BLaER1 (cell line): ENCODE measurements at regions not wholly inside any gene's neighbourhood (a gene's known extent, or its start where the extent isn't known, plus 50 kb on each side); places are given as distances from the start of the nearest gene placed in this dataset.
A peak's percentile ranks its signal among the peaks of the same experiment; 100 is the strongest.

ENCODE experiments used
- H3K27ac ChIP-seq: shearing (Covaris generic); formaldehyde crosslinking; 2 replicates; pipeline ENCODE4 v1.8.1; 2022
- H3K27me3 ChIP-seq: shearing (Covaris generic); formaldehyde crosslinking; 2 replicates; pipeline ENCODE4 v1.8.1; 2022
- H3K36me3 ChIP-seq: shearing (Covaris generic); formaldehyde crosslinking; 2 replicates; pipeline ENCODE4 v1.8.1; 2022
- H3K4me1 ChIP-seq: shearing (Covaris generic); formaldehyde crosslinking; 2 replicates; pipeline ENCODE4 v1.8.1; 2022
- H3K4me2 ChIP-seq: shearing (Covaris generic); formaldehyde crosslinking; 2 replicates; pipeline ENCODE4 v1.8.1; 2022
- H3K4me3 ChIP-seq: shearing (Covaris generic); formaldehyde crosslinking; 2 replicates; pipeline ENCODE4 v1.8.1; 2022
- H3K9ac ChIP-seq: shearing (Covaris generic); formaldehyde crosslinking; 2 replicates; pipeline ENCODE4 v1.8.1; 2022
- H3K9me3 ChIP-seq: shearing (Covaris generic); formaldehyde crosslinking; 2 replicates; pipeline ENCODE4 v1.8.1; 2022
- H4K20me1 ChIP-seq: shearing (Covaris generic); formaldehyde crosslinking; 2 replicates; pipeline ENCODE4 v1.8.1; 2022
- Cebpa-rat ChIP-seq: shearing (Covaris generic); IDR thresholded peaks from 2 replicates; pipeline ENCODE4 v1.8.1; 2022

GRCh38 chr18:78192054-78192453, 787.6 kb upstream of the SALL3 start:
- TF ChIP-seq Cebpa-rat, result no peak
- Histone ChIP-seq H3K4me1 (no peaks in the 10 kb centered on the region), H3K4me2 (no peak overlapping the region), H3K9me3 (no peaks in the 10 kb centered on the region), H3K9ac (no peak overlapping the region), H3K27ac (no peak overlapping the region), H4K20me1 (no peaks in the 10 kb centered on the region), H3K27me3 (no peaks in the 10 kb centered on the region), H3K4me3 (no peak overlapping the region), H3K36me3 (no peaks in the 10 kb centered on the region)

GRCh38 chr18:78196280-78196679, 783.3 kb upstream of the SALL3 start:
- H3K27me3 ChIP-seq, result no peaks in the 10 kb centered on the region
- TF ChIP-seq Cebpa-rat, result no peak
- no peaks in the 10 kb centered on the region for H3K9me3 ChIP-seq
- no peaks in the 10 kb centered on the region for H4K20me1 ChIP-seq
- no peak overlapping the region for H3K9ac ChIP-seq
- no peak overlapping the region for H3K4me3 ChIP-seq
- no peaks in the 10 kb centered on the region for H3K4me1 ChIP-seq
- no peak overlapping the region for H3K4me2 ChIP-seq
- H3K27ac ChIP-seq, result no peak overlapping the region
- H3K36me3 ChIP-seq, result no peaks in the 10 kb centered on the region

GRCh38 chr18:78199002-78199401, 780.6 kb upstream of the SALL3 start:
- H3K9me3 ChIP-seq, result no peaks in the 10 kb centered on the region
- no peaks in the 10 kb centered on the region for H3K27me3 ChIP-seq
- H3K27ac ChIP-seq, result no peak overlapping the region

GRCh38 chr18:78199611-78200010, 780.0 kb upstream of the SALL3 start:
- Histone ChIP-seq H3K4me1 (no peaks in the 10 kb centered on the region), H3K27ac (no peak overlapping the region), H4K20me1 (no peaks in the 10 kb centered on the region), H3K9me3 (no peaks in the 10 kb centered on the region), H3K4me3 (no peak overlapping the region), H3K9ac (no peak overlapping the region), H3K36me3 (no peaks in the 10 kb centered on the region), H3K27me3 (no peaks in the 10 kb centered on the region), H3K4me2 (no peak overlapping the region)
- no peak for TF ChIP-seq Cebpa-rat

More at GRCh38 chr18:78199002-78199401, 780.6 kb upstream of the SALL3 start:
- H3K4me1 ChIP-seq, result no peaks in the 10 kb centered on the region
- TF ChIP-seq Cebpa-rat, result no peak
- H4K20me1 ChIP-seq, result no peaks in the 10 kb centered on the region
- H3K9ac ChIP-seq, result no peak overlapping the region
- no peaks in the 10 kb centered on the region for H3K36me3 ChIP-seq
- no peak overlapping the region for H3K4me3 ChIP-seq
- H3K4me2 ChIP-seq, result no peak overlapping the region

DNA sequence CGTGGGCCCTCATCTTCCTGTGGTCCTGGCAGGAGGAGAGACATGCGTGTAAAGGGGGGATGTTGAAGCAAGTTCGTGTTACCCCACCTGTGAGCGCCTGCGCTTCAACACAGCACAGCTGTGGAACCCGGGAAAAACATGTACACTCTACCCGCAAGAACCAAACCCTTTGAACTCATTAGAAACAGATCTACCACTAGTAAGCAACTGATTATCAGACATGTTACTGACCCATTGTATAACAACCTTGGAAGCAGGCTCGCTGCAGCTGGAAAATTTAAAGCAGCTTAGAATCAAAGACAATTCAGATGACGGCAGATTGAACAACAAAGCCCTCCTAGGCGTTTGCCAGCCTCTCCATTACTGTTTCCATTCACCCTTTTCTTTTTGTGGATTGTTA, 771.7 kb upstream of the SALL3 start:
- H3K4me2 ChIP-seq, result no peak overlapping the region
- H3K36me3 ChIP-seq, result no peaks in the 10 kb centered on the region
- no peak overlapping the region for H3K4me3 ChIP-seq
- H4K20me1 ChIP-seq, result no peaks in the 10 kb centered on the region
- H3K9ac ChIP-seq, result no peak overlapping the region
- H3K27ac ChIP-seq, result no peak overlapping the region
- TF ChIP-seq Cebpa-rat, result no peak
- H3K4me1 ChIP-seq, result no peaks in the 10 kb centered on the region
- H3K27me3 ChIP-seq, result no peaks in the 10 kb centered on the region
- H3K9me3 ChIP-seq, result no peaks in the 10 kb centered on the region

- no peaks in the 10 kb centered on the region for H4K20me1 ChIP-seq
- no peak for TF ChIP-seq Cebpa-rat
- H3K9ac ChIP-seq, result no peak overlapping the region
- H3K9me3 ChIP-seq, result no peaks in the 10 kb centered on the region
- no peaks in the 10 kb centered on the region for H3K27me3 ChIP-seq
- H3K4me2 ChIP-seq, result no peak overlapping the region
- no peak overlapping the region for H3K27ac ChIP-seq
- H3K36me3 ChIP-seq, result no peaks in the 10 kb centered on the region
- H3K4me1 ChIP-seq, result no peaks in the 10 kb centered on the region
- H3K4me3 ChIP-seq, result no peak overlapping the region
Observed at GRCh38 chr18:78208461-78208860, 771.2 kb upstream of the SALL3 start.

DNA sequence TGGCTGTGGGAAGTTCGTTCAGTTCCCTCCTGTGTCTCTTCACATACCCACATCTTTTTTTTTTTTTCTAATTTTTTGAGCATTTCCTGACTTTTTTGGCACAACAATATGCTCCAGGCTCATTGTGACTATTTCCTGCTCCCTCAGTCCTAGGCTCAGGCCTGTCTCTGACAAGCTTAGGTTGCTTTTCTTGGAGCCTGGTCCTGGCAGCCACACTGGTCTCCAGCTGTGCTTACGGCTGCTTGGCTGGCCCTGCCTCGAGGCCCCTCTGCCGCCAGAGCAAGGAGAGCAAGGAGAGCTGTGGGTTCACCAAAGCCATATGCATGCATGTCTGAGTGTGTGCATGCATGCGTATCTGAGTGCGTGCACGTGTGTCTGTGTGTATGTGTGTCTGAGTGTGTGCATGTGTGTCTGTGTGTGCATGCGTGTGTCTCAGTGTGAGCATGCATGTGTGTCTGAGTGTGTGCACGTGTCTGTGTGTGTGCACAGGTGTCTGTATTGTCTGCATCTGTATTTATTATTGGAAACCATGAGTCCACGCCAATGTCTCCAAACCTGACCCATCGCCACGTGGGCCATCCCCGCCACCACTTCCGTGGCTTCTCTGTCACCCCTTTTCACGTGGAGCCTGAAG, 766.1 kb upstream of the SALL3 start:
- Histone ChIP-seq H3K4me1 (no peaks in the 10 kb centered on the region), H3K36me3 (no peaks in the 10 kb centered on the region)
- TF ChIP-seq Cebpa-rat, result no peak

DNA sequence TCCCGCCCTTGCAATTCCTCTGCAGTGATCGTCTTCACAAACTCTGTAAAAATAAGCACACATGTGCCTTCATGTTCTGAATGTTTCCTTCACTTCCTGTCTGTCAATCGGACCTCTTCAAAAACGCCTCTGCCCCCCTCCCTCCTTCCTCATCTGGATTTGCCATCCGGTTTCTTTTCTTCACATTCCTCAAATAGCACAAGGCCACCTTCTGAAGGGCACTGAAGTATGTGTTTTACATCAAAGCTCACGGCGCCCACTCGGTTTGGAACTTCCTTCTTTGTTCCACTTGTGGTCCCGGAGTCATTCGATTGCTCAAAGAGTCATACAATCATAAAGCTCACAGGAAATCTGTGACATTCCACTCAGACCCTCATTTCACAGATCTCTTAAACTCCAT, 758.1 kb upstream of the SALL3 start:
- H3K4me2 ChIP-seq, result peak overlapping the region; percentile 66
- H3K36me3 ChIP-seq, result no peaks in the 10 kb centered on the region
- no peaks in the 10 kb centered on the region for H3K9me3 ChIP-seq
- H3K9ac ChIP-seq, result no peak overlapping the region
- H3K4me1 ChIP-seq, result peaks cover 12% of the 10 kb centered on the region
- no peaks in the 10 kb centered on the region for H4K20me1 ChIP-seq
- H3K27me3 ChIP-seq, result no peaks in the 10 kb centered on the region
- H3K27ac ChIP-seq, result no peak overlapping the region; the same call in 1 of the 2 replicates
- H3K4me3 ChIP-seq, result no peak overlapping the region
- TF ChIP-seq Cebpa-rat, result no peak

More for the DNA sequence above, 766.1 kb upstream of the SALL3 start:
- Histone ChIP-seq H3K27me3 (no peaks in the 10 kb centered on the region), H4K20me1 (no peaks in the 10 kb centered on the region), H3K9me3 (no peaks in the 10 kb centered on the region), H3K4me3 (no peak overlapping the region), H3K27ac (no peak overlapping the region), H3K4me2 (no peak overlapping the region), H3K9ac (no peak overlapping the region)

DNA sequence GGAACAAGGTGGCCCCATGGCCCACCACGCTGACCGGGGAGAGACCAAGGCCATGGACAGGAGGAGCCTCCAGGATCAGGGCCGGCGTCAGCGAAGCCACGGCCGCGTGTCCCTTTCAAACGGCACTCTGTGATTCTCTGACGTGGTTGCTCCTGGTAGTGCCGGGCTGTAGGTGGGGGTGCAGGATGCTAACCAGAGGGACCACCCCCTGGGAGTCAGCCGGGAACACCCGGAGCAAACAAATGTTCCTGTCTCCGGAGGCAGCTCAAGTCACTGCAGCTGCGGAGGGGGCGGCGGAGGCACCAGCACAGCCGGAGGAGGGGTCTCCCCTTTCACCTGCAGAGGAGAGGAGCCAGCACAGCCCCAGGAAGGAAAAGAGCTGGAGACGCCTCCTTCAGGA, 750.6 kb upstream of the SALL3 start:
- Histone ChIP-seq H4K20me1 (no peaks in the 10 kb centered on the region), H3K9ac (no peak overlapping the region), H3K36me3 (no peaks in the 10 kb centered on the region), H3K4me1 (no peaks in the 10 kb centered on the region), H3K27me3 (no peaks in the 10 kb centered on the region), H3K27ac (no peak overlapping the region), H3K9me3 (no peaks in the 10 kb centered on the region), H3K4me3 (no peak overlapping the region), H3K4me2 (no peak overlapping the region)
- no peak for TF ChIP-seq Cebpa-rat

DNA sequence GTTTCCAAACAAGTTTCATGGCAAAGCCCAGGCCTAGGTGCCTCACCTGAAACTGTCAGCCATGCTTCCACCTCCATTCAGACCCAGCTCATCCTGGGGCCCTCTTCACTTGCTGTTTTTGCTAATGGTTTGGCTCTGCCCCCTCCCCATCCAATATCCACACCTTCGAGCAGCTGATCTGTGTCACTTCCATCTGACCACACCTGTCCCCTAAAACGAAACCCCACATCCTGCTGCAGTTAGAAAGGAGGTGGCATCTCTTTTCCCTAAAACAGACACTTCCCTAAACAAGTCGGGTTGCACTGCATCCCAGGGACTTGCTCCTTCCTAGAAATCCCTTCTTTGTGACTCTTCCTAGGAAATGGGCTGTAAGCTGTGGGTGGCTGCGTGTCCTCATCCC, 748.7 kb upstream of the SALL3 start:
- no peak for TF ChIP-seq Cebpa-rat
- no peaks in the 10 kb centered on the region for H3K9me3 ChIP-seq

DNA sequence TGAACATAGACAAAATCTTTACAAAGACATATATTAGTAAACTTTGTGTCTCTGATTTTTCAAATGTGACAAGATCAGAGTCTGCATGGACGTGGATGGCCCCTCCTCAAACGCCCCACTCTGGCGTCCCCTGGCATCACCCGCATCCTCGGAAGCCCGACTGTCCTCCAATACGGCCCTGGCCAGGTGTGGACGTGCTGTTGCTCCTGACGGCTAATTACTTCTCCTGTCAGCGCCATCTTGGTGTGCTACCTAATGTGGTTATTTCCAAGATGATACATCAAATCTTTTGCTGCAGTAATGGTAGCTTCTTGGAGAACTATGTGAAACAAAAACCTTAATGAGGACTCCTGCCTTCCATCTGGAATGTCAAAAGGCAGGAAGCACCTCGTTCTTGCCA, 747.4 kb upstream of the SALL3 start:
- Histone ChIP-seq H3K27me3 (no peaks in the 10 kb centered on the region), H3K36me3 (no peaks in the 10 kb centered on the region), H3K9ac (no peak overlapping the region), H3K4me3 (no peak overlapping the region), H3K4me2 (no peak overlapping the region), H3K4me1 (no peaks in the 10 kb centered on the region), H3K27ac (no peak overlapping the region), H4K20me1 (no peaks in the 10 kb centered on the region), H3K9me3 (no peaks in the 10 kb centered on the region)
- TF ChIP-seq Cebpa-rat, result no peak

More for the DNA sequence above, 748.7 kb upstream of the SALL3 start:
- no peaks in the 10 kb centered on the region for H3K36me3 ChIP-seq
- no peak overlapping the region for H3K9ac ChIP-seq
- no peaks in the 10 kb centered on the region for H3K4me1 ChIP-seq
- no peaks in the 10 kb centered on the region for H4K20me1 ChIP-seq
- H3K27me3 ChIP-seq, result no peaks in the 10 kb centered on the region
- no peak overlapping the region for H3K27ac ChIP-seq
- H3K4me3 ChIP-seq, result no peak overlapping the region
- no peak overlapping the region for H3K4me2 ChIP-seq
